ENCODE measurements at regions not wholly inside any gene's neighbourhood (a gene's known extent, or its start where the extent isn't known, plus 50 kb on each side); places are given as distances from the start of the nearest gene placed in this dataset.
"Not testable (repeated sequence)": the region's sequence is repeated elsewhere in the genome, so short reads cannot be mapped to it uniquely, and the experiment has no call there.

- 0 out of 3 replicates have a peak, but pooled peaks have one; percentile 42 for ATAC-seq
- TF ChIP-seq ZNF565 (CRISPR knock-in tag; conservative IDR thresholded peaks at IDR 0.05; ENCODE audit: low read depth) (no peak), PPARA (CRISPR knock-in tag; IDR thresholded peaks at IDR 0.05; ENCODE audit: borderline replicate concordance) (no peak), CSDC2 (CRISPR knock-in tag; IDR thresholded peaks at IDR 0.05) (no peak), ESRRG (CRISPR knock-in tag; IDR thresholded peaks at IDR 0.05) (no peak), SNAI2 (CRISPR knock-in tag; IDR thresholded peaks at IDR 0.05) (no peak), TCF4 (CRISPR knock-in tag; IDR thresholded peaks at IDR 0.05; ENCODE audit: borderline replicate concordance) (no peak), TOX (CRISPR knock-in tag; IDR thresholded peaks at IDR 0.05; ENCODE audit: borderline replicate concordance) (no peak), ISL1 (CRISPR knock-in tag; IDR thresholded peaks at IDR 0.05) (no peak), ZFP30 (CRISPR knock-in tag; IDR thresholded peaks at IDR 0.05) (no peak), RARB (CRISPR knock-in tag; IDR thresholded peaks at IDR 0.05) (no peak), BACH2 (CRISPR knock-in tag; IDR thresholded peaks at IDR 0.05; ENCODE audit: borderline replicate concordance) (no peak), OSR1 (CRISPR knock-in tag; IDR thresholded peaks at IDR 0.05) (no peak), ZNF70 (CRISPR knock-in tag; IDR thresholded peaks at IDR 0.05) (no peak), ZC3H10 (CRISPR knock-in tag; IDR thresholded peaks at IDR 0.05) (no peak), TSHZ2 (CRISPR knock-in tag; IDR thresholded peaks at IDR 0.05) (no peak)
- TF ChIP-seq, protein P1, sequence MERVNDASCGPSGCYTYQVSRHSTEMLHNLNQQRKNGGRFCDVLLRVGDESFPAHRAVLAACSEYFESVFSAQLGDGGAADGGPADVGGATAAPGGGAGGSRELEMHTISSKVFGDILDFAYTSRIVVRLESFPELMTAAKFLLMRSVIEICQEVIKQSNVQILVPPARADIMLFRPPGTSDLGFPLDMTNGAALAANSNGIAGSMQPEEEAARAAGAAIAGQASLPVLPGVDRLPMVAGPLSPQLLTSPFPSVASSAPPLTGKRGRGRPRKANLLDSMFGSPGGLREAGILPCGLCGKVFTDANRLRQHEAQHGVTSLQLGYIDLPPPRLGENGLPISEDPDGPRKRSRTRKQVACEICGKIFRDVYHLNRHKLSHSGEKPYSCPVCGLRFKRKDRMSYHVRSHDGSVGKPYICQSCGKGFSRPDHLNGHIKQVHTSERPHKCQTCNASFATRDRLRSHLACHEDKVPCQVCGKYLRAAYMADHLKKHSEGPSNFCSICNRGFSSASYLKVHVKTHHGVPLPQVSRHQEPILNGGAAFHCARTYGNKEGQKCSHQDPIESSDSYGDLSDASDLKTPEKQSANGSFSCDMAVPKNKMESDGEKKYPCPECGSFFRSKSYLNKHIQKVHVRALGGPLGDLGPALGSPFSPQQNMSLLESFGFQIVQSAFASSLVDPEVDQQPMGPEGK (CRISPR knock-in tag; IDR thresholded peaks at IDR 0.05; ENCODE audit: borderline replicate concordance) = no peak
- TF ChIP-seq, protein P2, sequence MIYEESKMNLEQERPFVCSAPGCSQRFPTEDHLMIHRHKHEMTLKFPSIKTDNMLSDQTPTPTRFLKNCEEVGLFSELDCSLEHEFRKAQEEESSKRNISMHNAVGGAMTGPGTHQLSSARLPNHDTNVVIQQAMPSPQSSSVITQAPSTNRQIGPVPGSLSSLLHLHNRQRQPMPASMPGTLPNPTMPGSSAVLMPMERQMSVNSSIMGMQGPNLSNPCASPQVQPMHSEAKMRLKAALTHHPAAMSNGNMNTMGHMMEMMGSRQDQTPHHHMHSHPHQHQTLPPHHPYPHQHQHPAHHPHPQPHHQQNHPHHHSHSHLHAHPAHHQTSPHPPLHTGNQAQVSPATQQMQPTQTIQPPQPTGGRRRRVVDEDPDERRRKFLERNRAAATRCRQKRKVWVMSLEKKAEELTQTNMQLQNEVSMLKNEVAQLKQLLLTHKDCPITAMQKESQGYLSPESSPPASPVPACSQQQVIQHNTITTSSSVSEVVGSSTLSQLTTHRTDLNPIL (CRISPR knock-in tag; IDR thresholded peaks at IDR 0.05; ENCODE audit: low read depth) = no peak
Measured at GRCh38 chr3:109413049-109413448, 75.7 kb upstream of the DPPA4 start.

GRCh38 chr3:109411547-109411946 is 74.2 kb upstream of the DPPA4 start:
- no peak for TF ChIP-seq PPARA (CRISPR knock-in tag; IDR thresholded peaks at IDR 0.05; ENCODE audit: borderline replicate concordance)
- TF ChIP-seq, protein P1 (CRISPR knock-in tag; IDR thresholded peaks at IDR 0.05; ENCODE audit: borderline replicate concordance) = no peak
- TF ChIP-seq SNAI2 (CRISPR knock-in tag; IDR thresholded peaks at IDR 0.05) = no peak
- no peak for ATAC-seq

GRCh38 chr3:109396806-109397205 is 59.5 kb upstream of the DPPA4 start:
- ATAC-seq = no peak
- TF ChIP-seq, protein P3, sequence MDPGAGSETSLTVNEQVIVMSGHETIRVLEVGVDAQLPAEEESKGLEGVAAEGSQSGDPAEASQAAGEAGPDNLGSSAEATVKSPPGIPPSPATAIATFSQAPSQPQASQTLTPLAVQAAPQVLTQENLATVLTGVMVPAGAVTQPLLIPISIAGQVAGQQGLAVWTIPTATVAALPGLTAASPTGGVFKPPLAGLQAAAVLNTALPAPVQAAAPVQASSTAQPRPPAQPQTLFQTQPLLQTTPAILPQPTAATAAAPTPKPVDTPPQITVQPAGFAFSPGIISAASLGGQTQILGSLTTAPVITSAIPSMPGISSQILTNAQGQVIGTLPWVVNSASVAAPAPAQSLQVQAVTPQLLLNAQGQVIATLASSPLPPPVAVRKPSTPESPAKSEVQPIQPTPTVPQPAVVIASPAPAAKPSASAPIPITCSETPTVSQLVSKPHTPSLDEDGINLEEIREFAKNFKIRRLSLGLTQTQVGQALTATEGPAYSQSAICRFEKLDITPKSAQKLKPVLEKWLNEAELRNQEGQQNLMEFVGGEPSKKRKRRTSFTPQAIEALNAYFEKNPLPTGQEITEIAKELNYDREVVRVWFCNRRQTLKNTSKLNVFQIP (CRISPR knock-in tag; IDR thresholded peaks at IDR 0.05; ENCODE audit: borderline replicate concordance, low read depth) = no peak
- no peak for TF ChIP-seq ZNF70 (CRISPR knock-in tag; IDR thresholded peaks at IDR 0.05)

DNA sequence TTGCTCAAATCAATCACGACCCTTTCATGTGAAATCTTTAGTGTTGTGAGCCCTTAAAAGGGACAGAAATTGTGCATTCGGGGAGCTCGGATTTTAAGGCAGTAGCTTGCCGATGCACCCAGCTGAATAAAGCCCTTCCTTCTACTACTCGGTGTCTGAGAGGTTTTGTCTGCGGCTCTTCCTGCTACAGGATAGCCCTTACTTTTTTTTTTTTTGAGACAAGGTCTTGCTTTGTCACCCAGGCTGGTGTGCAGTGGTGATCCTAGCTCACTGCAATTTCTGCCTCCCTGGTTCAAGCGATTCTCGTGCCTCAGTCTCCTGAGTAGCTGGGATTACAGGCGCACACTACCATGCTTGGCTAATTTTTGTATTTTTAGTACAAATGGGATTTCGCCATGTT is 56.4 kb upstream of the DPPA4 start:
- not testable (repeated sequence) for ATAC-seq
